GM12892 (cell line): ENCODE measurements at regions not wholly inside any gene's neighbourhood (a gene's known extent, or its start where the extent isn't known, plus 50 kb on each side); places are given as distances from the start of the nearest gene placed in this dataset.

Experiments used
- POLR2A ChIP-seq: IDR thresholded peaks from 2 replicates; pipeline ENCODE4 v1.6.1; 2011; ENCODE audit warnings: low read depth, low read length, control low read depth
- POLR2AphosphoS5 ChIP-seq: IDR thresholded peaks from 2 replicates; pipeline ENCODE4 v1.6.1; 2011; ENCODE audit warnings: low read depth, low read length, control low read depth
- TAF1 ChIP-seq: IDR thresholded peaks from 2 replicates; pipeline ENCODE4 v1.6.1; 2011; ENCODE audit warnings: low read depth, mild to moderate bottlenecking, control low read depth, low read length, borderline replicate concordance

GRCh38 chr2:9063023-9063606, 59.6 kb upstream of the MBOAT2 start:
- no peak for TF ChIP-seq POLR2AphosphoS5
- TF ChIP-seq POLR2A = no peak
- no peak for TF ChIP-seq TAF1
